OCI-LY3 (cell line): ENCODE measurements at regions not wholly inside any gene's neighbourhood (a gene's known extent, or its start where the extent isn't known, plus 50 kb on each side); places are given as distances from the start of the nearest gene placed in this dataset.

Experiments used
- H2AFZ ChIP-seq: fragments of 200-600, 300-600 bp; shearing (Covaris generic); 2 replicates; pipeline ENCODE4 v1.6.0; 2014; ENCODE audit warnings: antibody characterized with exemption, low read depth, low read length
- H3K27ac ChIP-seq: fragments of 200-600, 300-600 bp; sonication (generic); 2 replicates; pipeline ENCODE4 v1.5.1; 2014; ENCODE audit warnings: mild to moderate bottlenecking, low read length, moderate library complexity, mixed read lengths
- H3K27me3 ChIP-seq: fragments of 200-600, 300-600 bp; sonication (generic); 2 replicates; pipeline ENCODE4 v1.6.1; 2014; ENCODE audit warnings: low read depth, low read length, mixed read lengths
- H3K36me3 ChIP-seq: fragments of 200-600, 300-600 bp; sonication (generic); replicated peaks from 2 replicates; pipeline ENCODE3; 2014; ENCODE audit warnings: low read depth, low read length, mixed read lengths
- H3K4me1 ChIP-seq: fragments of 300-600, 200-600 bp; sonication (generic); 2 replicates; pipeline ENCODE4 v1.6.1; 2014; ENCODE audit warnings: low read length, mixed read lengths
- H3K4me2 ChIP-seq: fragments of 200-600, 300-600 bp; sonication (generic); 2 replicates; pipeline ENCODE4 v1.6.1; 2014; ENCODE audit warnings: low read length, mixed read lengths
- H3K4me3 ChIP-seq: fragments of 300-600, 200-600 bp; sonication (generic); 2 replicates; pipeline ENCODE4 v1.5.1; 2014; ENCODE audit warnings: antibody characterized with exemption, mild to moderate bottlenecking, low read length, moderate library complexity
- H3K79me2 ChIP-seq: fragments of 300-600, 200-600 bp; shearing (Covaris generic); 2 replicates; pipeline ENCODE4 v1.6.1; 2014; ENCODE audit warnings: mild to moderate bottlenecking, low read length, mixed read lengths
- H3K9ac ChIP-seq: fragments of 300-600, 200-600 bp; shearing (Covaris generic); 2 replicates; pipeline ENCODE4 v1.6.0; 2014; ENCODE audit warnings: mild to moderate bottlenecking, low read length, moderate library complexity
- H3K9me3 ChIP-seq: fragments of 200-600, 300-600 bp; shearing (Covaris generic); 2 replicates; pipeline ENCODE4 v1.6.1; 2014; ENCODE audit warnings: low read length, mixed read lengths; ENCODE audit not compliant: insufficient read depth
- H4K20me1 ChIP-seq: fragments of 200-600, 300-600 bp; sonication (generic); 2 replicates; pipeline ENCODE4 v1.6.1; 2016; ENCODE audit warnings: low read length, mixed read lengths; ENCODE audit not compliant: insufficient read depth
- EZH2phosphoT487 ChIP-seq: fragments of 200-600 bp; shearing (Covaris generic); IDR thresholded peaks from 2 replicates; pipeline ENCODE4 v1.6.1; 2018; ENCODE audit warnings: antibody characterized with exemption, mixed run types, low read depth
- TF ChIP-seq, protein P1 (sequence below): fragments of 200-600, 300-600 bp; sonication (generic); IDR thresholded peaks from 2 replicates; pipeline ENCODE4 v1.5.1; 2014; ENCODE audit warnings: antibody characterized with exemption, low read length, low read depth

DNA sequence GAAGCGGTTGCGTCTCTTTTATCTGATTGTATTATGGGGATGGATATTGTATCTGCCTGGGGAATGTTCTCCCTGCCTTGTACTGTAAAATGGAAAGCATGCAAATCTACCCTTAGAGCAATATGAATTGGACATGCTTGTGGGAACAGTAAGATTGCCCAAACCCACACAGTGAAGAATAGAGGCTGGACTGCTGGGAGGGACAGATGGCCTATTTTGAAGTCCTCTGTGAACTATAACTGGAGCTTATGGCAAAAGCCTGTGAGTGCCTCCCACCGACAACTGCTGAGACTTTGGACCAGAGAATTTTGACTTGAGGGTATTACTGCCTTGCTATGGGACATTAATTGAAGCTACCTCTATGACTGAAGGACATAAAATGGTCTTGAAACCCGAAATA, 168.9 kb downstream of the ERCC6L2 start:
- no peak for TF ChIP-seq EZH2phosphoT487
- TF ChIP-seq, protein P1, sequence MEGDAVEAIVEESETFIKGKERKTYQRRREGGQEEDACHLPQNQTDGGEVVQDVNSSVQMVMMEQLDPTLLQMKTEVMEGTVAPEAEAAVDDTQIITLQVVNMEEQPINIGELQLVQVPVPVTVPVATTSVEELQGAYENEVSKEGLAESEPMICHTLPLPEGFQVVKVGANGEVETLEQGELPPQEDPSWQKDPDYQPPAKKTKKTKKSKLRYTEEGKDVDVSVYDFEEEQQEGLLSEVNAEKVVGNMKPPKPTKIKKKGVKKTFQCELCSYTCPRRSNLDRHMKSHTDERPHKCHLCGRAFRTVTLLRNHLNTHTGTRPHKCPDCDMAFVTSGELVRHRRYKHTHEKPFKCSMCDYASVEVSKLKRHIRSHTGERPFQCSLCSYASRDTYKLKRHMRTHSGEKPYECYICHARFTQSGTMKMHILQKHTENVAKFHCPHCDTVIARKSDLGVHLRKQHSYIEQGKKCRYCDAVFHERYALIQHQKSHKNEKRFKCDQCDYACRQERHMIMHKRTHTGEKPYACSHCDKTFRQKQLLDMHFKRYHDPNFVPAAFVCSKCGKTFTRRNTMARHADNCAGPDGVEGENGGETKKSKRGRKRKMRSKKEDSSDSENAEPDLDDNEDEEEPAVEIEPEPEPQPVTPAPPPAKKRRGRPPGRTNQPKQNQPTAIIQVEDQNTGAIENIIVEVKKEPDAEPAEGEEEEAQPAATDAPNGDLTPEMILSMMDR, result no peak
- Histone ChIP-seq H4K20me1 (no peaks in the 10 kb centered on the region), H3K9ac (no peak overlapping the region), H3K27me3 (no peaks in the 10 kb centered on the region), H3K79me2 (no peaks in the 10 kb centered on the region), H3K4me1 (no peaks in the 10 kb centered on the region), H3K27ac (no peak overlapping the region), H2AFZ (no peak overlapping the region), H3K9me3 (no peaks in the 10 kb centered on the region), H3K36me3 (no peaks in the 10 kb centered on the region), H3K4me3 (no peak overlapping the region), H3K4me2 (no peak overlapping the region)

DNA sequence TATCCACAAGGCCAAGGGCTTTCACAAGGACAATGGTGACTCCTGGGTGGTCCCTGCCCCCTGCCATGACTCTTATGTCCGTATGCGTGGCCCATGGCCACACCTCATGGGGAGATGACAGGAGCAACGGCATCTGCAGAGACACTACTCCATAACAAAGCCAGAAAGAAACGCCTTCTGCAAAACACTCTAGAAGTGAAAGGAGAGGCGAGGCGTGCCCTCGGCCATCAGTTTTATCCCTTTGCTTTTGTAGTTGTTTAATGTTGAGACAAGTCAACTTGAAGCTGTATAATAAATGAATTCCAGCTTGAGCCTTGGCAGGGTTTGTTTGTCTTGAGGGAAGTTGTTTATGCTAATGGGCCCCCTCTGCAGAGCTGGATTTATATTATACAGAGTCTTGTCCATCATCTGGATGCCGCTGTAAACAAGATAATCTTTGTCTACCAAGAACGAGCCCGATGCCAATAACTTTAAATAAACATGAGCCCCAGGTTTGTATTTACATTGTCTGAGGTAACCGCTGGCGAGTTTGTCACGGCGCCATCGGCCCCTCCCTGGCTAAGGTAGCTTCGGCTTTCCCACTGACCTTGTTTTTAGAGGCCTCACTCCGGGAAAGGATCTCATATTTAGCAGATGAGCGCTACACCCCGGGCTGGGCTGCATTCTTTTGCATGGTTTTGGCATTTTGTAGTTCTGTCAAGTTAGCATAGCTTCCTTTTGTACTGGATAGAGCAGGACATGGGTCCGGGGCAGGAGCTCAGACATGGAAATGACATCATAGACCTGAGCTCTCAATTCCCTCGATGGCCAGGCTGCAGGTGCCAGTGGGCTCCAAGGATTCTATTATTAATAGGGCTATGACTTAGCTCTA, 165.3 kb downstream of the ERCC6L2 start:
- H3K27me3 ChIP-seq, result no peaks in the 10 kb centered on the region
- no peak overlapping the region for H3K9ac ChIP-seq
- H4K20me1 ChIP-seq, result no peaks in the 10 kb centered on the region
- no peak overlapping the region for H3K4me3 ChIP-seq
- H3K36me3 ChIP-seq, result no peaks in the 10 kb centered on the region
- H2AFZ ChIP-seq, result no peak overlapping the region
- no peak overlapping the region for H3K4me2 ChIP-seq
- H3K27ac ChIP-seq, result no peak overlapping the region
- no peak for TF ChIP-seq EZH2phosphoT487
- TF ChIP-seq, protein P1, result no peak
- H3K79me2 ChIP-seq, result no peaks in the 10 kb centered on the region
- H3K9me3 ChIP-seq, result no peaks in the 10 kb centered on the region
- no peaks in the 10 kb centered on the region for H3K4me1 ChIP-seq

DNA sequence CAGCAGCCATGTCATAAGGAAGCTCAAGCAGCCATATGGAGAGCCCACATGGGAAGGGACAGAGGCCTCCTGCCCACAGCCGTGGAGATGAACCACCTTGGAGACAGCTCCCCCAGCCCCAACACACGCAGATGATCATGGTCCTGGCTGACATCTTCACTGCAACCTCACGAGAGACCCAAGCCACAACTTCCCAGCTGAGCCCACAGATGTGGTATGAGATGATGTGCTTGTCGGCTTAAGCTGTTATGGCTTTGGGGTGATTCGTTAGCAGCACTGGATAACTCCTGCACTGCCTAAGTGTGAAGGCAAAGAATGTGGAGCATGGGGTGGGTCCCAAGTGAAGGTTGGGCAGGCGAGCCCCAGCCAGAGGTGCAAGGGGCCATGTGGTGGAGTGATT, 163.4 kb downstream of the ERCC6L2 start:
- Histone ChIP-seq H3K9ac (no peak overlapping the region), H2AFZ (no peak overlapping the region), H3K79me2 (no peaks in the 10 kb centered on the region), H3K4me3 (no peak overlapping the region), H3K36me3 (no peaks in the 10 kb centered on the region), H3K27me3 (no peaks in the 10 kb centered on the region), H3K4me2 (no peak overlapping the region), H4K20me1 (no peaks in the 10 kb centered on the region), H3K9me3 (no peaks in the 10 kb centered on the region), H3K4me1 (no peaks in the 10 kb centered on the region), H3K27ac (no peak overlapping the region)
- TF ChIP-seq, protein P1, result no peak
- no peak for TF ChIP-seq EZH2phosphoT487

DNA sequence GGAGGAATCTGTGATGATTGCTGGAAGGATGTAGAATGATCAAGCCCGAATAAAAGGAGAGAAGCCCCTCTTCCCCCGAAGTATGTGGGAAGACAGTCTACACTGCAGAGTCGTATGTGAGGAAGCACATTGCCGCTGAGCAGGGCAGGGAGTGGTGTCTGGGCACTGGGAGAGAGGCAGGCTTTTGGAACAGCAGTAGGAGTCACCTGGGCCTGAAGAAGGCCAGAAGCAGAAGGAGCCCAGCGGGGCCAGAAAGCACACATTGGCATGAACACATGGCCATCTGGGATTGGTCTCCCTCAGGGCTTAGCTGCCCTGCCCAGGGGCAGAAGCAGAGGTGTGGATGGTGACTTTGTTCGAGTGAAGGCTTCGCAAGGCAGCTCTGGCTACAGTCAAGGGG, 162.8 kb downstream of the ERCC6L2 start:
- no peaks in the 10 kb centered on the region for H4K20me1 ChIP-seq
- no peaks in the 10 kb centered on the region for H3K36me3 ChIP-seq
- H3K27ac ChIP-seq, result no peak overlapping the region
- no peaks in the 10 kb centered on the region for H3K9me3 ChIP-seq
- H3K27me3 ChIP-seq, result no peaks in the 10 kb centered on the region
- no peaks in the 10 kb centered on the region for H3K4me1 ChIP-seq
- TF ChIP-seq, protein P1, result no peak
- no peak for TF ChIP-seq EZH2phosphoT487
- no peak overlapping the region for H3K4me2 ChIP-seq
- H3K9ac ChIP-seq, result no peak overlapping the region
- no peak overlapping the region for H3K4me3 ChIP-seq
- H3K79me2 ChIP-seq, result no peaks in the 10 kb centered on the region
- H2AFZ ChIP-seq, result no peak overlapping the region
